GM12878 (cell line): ENCODE measurements at regions not wholly inside any gene's neighbourhood (a gene's known extent, or its start where the extent isn't known, plus 50 kb on each side); places are given as distances from the start of the nearest gene placed in this dataset.

ENCODE experiments used
- ATAC-seq: fragments of 200-7000 bp; cut with Tn5 transposase; 3 replicates; pipeline ENCODE4 v1.9.1; 2020; ENCODE audit warnings: mild to moderate bottlenecking, moderate library complexity
- BruUV-seq: library from RNA; stranded (reverse); fragments of 400-500 nt; replicated peaks from 2 replicates; lab custom pipeline; 2021; lab: Mats Ljungman, UMichigan
- CTCF ChIA-PET: fragments of 300-600 bp; sonication (Branson Sonifier 250); formaldehyde crosslinking; extraction: SDS; loops from one replicate; lab custom pipeline; 2021; ENCODE audit warnings: inconsistent platforms; lab: Yijun Ruan, JAX
- POLR2A ChIA-PET: fragments of 350-600 bp; formaldehyde crosslinking; extraction: SDS; loops from one replicate; lab custom pipeline; 2021; ENCODE audit warnings: inconsistent platforms; lab: Charles Lee
- RAD21 ChIA-PET: fragments of 300-600 bp; sonication (Branson Sonifier 250); formaldehyde crosslinking; loops from one replicate; lab custom pipeline; 2023; ENCODE audit warnings: antibody characterized with exemption; ENCODE audit not compliant: unreplicated experiment; lab: Charles Lee
- SMC1A ChIA-PET: fragments of 300-600 bp; sonication (Branson Sonifier 250); formaldehyde crosslinking; loops from one replicate; lab custom pipeline; 2023; ENCODE audit not compliant: unreplicated experiment, uncharacterized antibody; lab: Charles Lee
- DNase-seq: peaks from one replicate; pipeline ENCODE4 v3.0.0-alpha.2; 2011; ENCODE audit warnings: low read depth, low spot score
- FAIRE-seq: peaks from 3 replicates; lab custom pipeline; 2011; peaks lifted over from hg19 to GRCh38; lab: Jason Lieb, UNC
- H2AFZ ChIP-seq: 2 replicates; pipeline ENCODE4 v1.6.0; 2011; ENCODE audit warnings: low read depth, low read length, control low read depth; ENCODE audit not compliant: control insufficient read depth
- H3K27ac ChIP-seq: 2 replicates; pipeline ENCODE4 v1.5.1; 2011; ENCODE audit warnings: control low read depth; ENCODE audit not compliant: control insufficient read depth, insufficient read depth
- H3K27me3 ChIP-seq, 2 experiments: replicated peaks in 1 of 2; 2 replicates each; pipeline versions ENCODE4 v1.6.0 to v1.6.1; 2011; ENCODE audit warnings: low read length in 1 of 2; ENCODE audit not compliant: control insufficient read depth in 2 of 2, insufficient read depth in 2 of 2
- H3K36me3 ChIP-seq, 2 experiments: 2 replicates each; pipeline ENCODE4 v1.5.1; 2011; ENCODE audit warnings: low read length in 1 of 2; ENCODE audit not compliant: control insufficient read depth in 2 of 2, insufficient read depth in 2 of 2
- H3K4me1 ChIP-seq: 2 replicates; pipeline ENCODE4 v1.6.1; 2011; ENCODE audit warnings: mild to moderate bottlenecking, low read length, moderate library complexity, mixed read lengths; ENCODE audit not compliant: control insufficient read depth, insufficient read depth
- H3K4me2 ChIP-seq: 2 replicates; pipeline ENCODE4 v1.6.0; 2011; ENCODE audit warnings: control low read depth; ENCODE audit not compliant: control insufficient read depth, insufficient read depth
- H3K4me3 ChIP-seq: fragments of 200-600 bp; sonication (generic); 2 replicates; pipeline ENCODE4 v1.5.1; 2016
- H3K79me2 ChIP-seq: 2 replicates; pipeline ENCODE4 v1.6.0; 2011; ENCODE audit warnings: low read length; ENCODE audit not compliant: control insufficient read depth, insufficient read depth
- H3K9ac ChIP-seq: 2 replicates; pipeline ENCODE4 v1.8.0; 2011; ENCODE audit warnings: low read length, control low read depth, mixed read lengths; ENCODE audit not compliant: control insufficient read depth, insufficient read depth
- H3K9me3 ChIP-seq: replicated peaks from 3 replicates; pipeline ENCODE4 v1.5.1; 2011; ENCODE audit warnings: mild to moderate bottlenecking, low read length; ENCODE audit not compliant: control insufficient read depth, insufficient read depth
- H4K20me1 ChIP-seq: 2 replicates; pipeline ENCODE4 v1.6.0; 2011; ENCODE audit not compliant: control insufficient read depth, insufficient read depth
- CEBPB ChIP-seq, 2 experiments: fragments of 150-350 bp in 1 of 2; IDR thresholded peaks; 2 replicates each; pipeline ENCODE4 v1.6.1; 2012 to 2014; ENCODE audit warnings: low read depth in 2 of 2, low read length in 2 of 2, borderline replicate concordance in 1 of 2, inconsistent platforms in 1 of 2
- SIX5 ChIP-seq: IDR thresholded peaks from 2 replicates; pipeline ENCODE4 v1.6.1; 2011; ENCODE audit warnings: mild to moderate bottlenecking, low read depth, low read length, moderate library complexity; ENCODE audit not compliant: severe bottlenecking
- ZBTB33 ChIP-seq: fragments of 450-650 bp; IDR thresholded peaks from 2 replicates; pipeline ENCODE4 v1.6.1; 2017; ENCODE audit warnings: mild to moderate bottlenecking
- ZBTB4 ChIP-seq: fragments of 450-650 bp; formaldehyde crosslinking; IDR thresholded peaks from 2 replicates; pipeline ENCODE4 v1.4.0; 2022; ENCODE audit warnings: mild to moderate bottlenecking, moderate library complexity
- ZBTB40 ChIP-seq: fragments of 450-650 bp; IDR thresholded peaks from 2 replicates; pipeline ENCODE4 v1.6.1; 2016; ENCODE audit warnings: mild to moderate bottlenecking, moderate library complexity, borderline replicate concordance
- ZNF592 ChIP-seq: fragments of 450-650 bp; IDR thresholded peaks from 2 replicates; pipeline ENCODE4 v1.6.1; 2017; ENCODE audit warnings: mild to moderate bottlenecking, moderate library complexity
- WGBS: methylation state at CpG from one replicate; pipeline ENCODE4 v1.1.6; 2016; ENCODE audit warnings: low lambda C conversion rate; ENCODE audit not compliant: insufficient replicate concordance, insufficient coverage; ENCODE audit errors: missing lambda C conversion rate; 5-methylcytosine and 5-hydroxymethylcytosine counted together
- in situ Hi-C: fragments of 300-500 bp; cut with MboI; formaldehyde crosslinking; loops from 9 replicates; pipeline ENCODE4 v1.14.3; 2018; ENCODE audit warnings: mixed read lengths
- intact Hi-C: fragments of 100-400 bp; cut with micrococcal nuclease; formaldehyde crosslinking; loops from one replicate; pipeline ENCODE4 v1.14.2; 2022; ENCODE audit not compliant: unreplicated experiment

GRCh38 chr5:10158886-10159285 is 90.8 kb downstream of the ATPSCKMT start (continued):
- TF ChIP-seq ZNF592 (no peak), CEBPB (IDR thresholded peaks at IDR 0.05; ENCODE audit: borderline replicate concordance in 1 of 2, low read depth in 2 of 2, low read length in 2 of 2) (no peak), ZBTB33 (no peak)

- Histone ChIP-seq H3K27ac (no peak overlapping the region), H3K9ac (no peak overlapping the region), H4K20me1 (no peaks in the 10 kb centered on the region), H3K4me1 (no peaks in the 10 kb centered on the region), H3K4me3 (no peak overlapping the region), H2AFZ (no peak overlapping the region), H3K4me2 (no peak overlapping the region), H3K9me3 (no peaks in the 10 kb centered on the region), H3K36me3 (no peaks in the 10 kb centered on the region), H3K27me3 (no peaks in the 10 kb centered on the region), H3K79me2 (no peaks in the 10 kb centered on the region)
- DNase-seq (no peak), FAIRE-seq (no peak), ATAC-seq (no peak)
- ChIA-PET POLR2A (interaction anchor here (0.6 kb wide), 1 partner anchor 23 kb away, joined by 5 read pairs; no protein-coding TSS in a partner anchor), SMC1A (no interaction called here), CTCF (no interaction called here), RAD21 (no interaction called here)
- in situ Hi-C loops (no loop called here), intact Hi-C loops (no loop called here)
- BruUV-seq: no TSS peak
- WGBS: 13% methylated on average over 3 of the region's 3 CpGs
- no peak for TF ChIP-seq ZBTB40
- no peak for TF ChIP-seq ZBTB4
- no peak for TF ChIP-seq SIX5
These were observed 92.5 kb downstream of the ATPSCKMT start for GRCh38 chr5:10157085-10157669.
